Testis (tissue), 2 donors: ENCODE measurements at regions not wholly inside any gene's neighbourhood (a gene's known extent, or its start where the extent isn't known, plus 50 kb on each side); places are given as distances from the start of the nearest gene placed in this dataset.

ENCODE experiments used
- CTCF ChIP-seq, 3 experiments: fragments of 450-650 bp in 2 of 3; fragments of 200-600 bp in 1 of 3; sonication (generic) in 1 of 3; IDR thresholded peaks; one replicate each; pipeline ENCODE4 v1.5.1; 2016 to 2019; ENCODE audit warnings: antibody characterized with exemption in 3 of 3, mild to moderate bottlenecking in 2 of 3, moderate library complexity in 1 of 3
- POLR2A ChIP-seq: fragments of 450-650 bp; IDR thresholded peaks from one replicate; pipeline ENCODE4 v1.6.1; 2017; ENCODE audit warnings: antibody characterized with exemption, mild to moderate bottlenecking, moderate library complexity

- TF ChIP-seq POLR2A (no peak), CTCF (IDR thresholded peaks at IDR 0.05) (no peak)
Measured at GRCh38 chr6:164163239-164163638, 748.7 kb downstream of the QKI start.
